HG03575 (cell line): ENCODE measurements at regions not wholly inside any gene's neighbourhood (a gene's known extent, or its start where the extent isn't known, plus 50 kb on each side); places are given as distances from the start of the nearest gene placed in this dataset.
"Not testable (repeated sequence)": the region's sequence is repeated elsewhere in the genome, so short reads cannot be mapped to it uniquely, and the experiment has no call there.

Source experiments
- ATAC-seq: cut with Tn5 transposase; IDR thresholded peaks from one replicate; pipeline ENCODE4 v1.9.1; 2021; ENCODE audit not compliant: unreplicated experiment, insufficient number of reproducible peaks, low FRiP score; ENCODE audit errors: extremely low read depth

- ATAC-seq, result no peak
Measured at GRCh38 chr12:88855301-88855700, 275.0 kb upstream of the KITLG start.

- no peak for ATAC-seq
Measured at GRCh38 chr12:88854260-88854659, 274.0 kb upstream of the KITLG start.

GRCh38 chr12:88847246-88847645 lies 267.0 kb upstream of the KITLG start:
- not testable (repeated sequence) for ATAC-seq

GRCh38 chr12:88844426-88844825 lies 264.2 kb upstream of the KITLG start:
- no peak for ATAC-seq

- no peak for ATAC-seq
Measured at GRCh38 chr12:88842314-88842713, 262.0 kb upstream of the KITLG start.

GRCh38 chr12:88839486-88839885 lies 259.2 kb upstream of the KITLG start:
- no peak for ATAC-seq

GRCh38 chr12:88836156-88836555 lies 255.9 kb upstream of the KITLG start:
- ATAC-seq, result no peak

- no peak for ATAC-seq
Measured at GRCh38 chr12:88834226-88834625, 254.0 kb upstream of the KITLG start.

GRCh38 chr12:88833641-88834116 lies 253.4 kb upstream of the KITLG start:
- no peak for ATAC-seq

GRCh38 chr12:88828537-88828936 lies 248.3 kb upstream of the KITLG start:
- not testable (repeated sequence) for ATAC-seq

- no peak for ATAC-seq
Measured at GRCh38 chr12:88820012-88820411, 239.7 kb upstream of the KITLG start.

- no peak for ATAC-seq
Measured at GRCh38 chr12:88816201-88816600, 235.9 kb upstream of the KITLG start.

- ATAC-seq, result no peak
Measured at GRCh38 chr12:88814779-88815178, 234.5 kb upstream of the KITLG start.

GRCh38 chr12:88812610-88813009 lies 232.3 kb upstream of the KITLG start:
- ATAC-seq, result no peak

GRCh38 chr12:88810806-88811205 lies 230.5 kb upstream of the KITLG start:
- no peak for ATAC-seq

GRCh38 chr12:88809841-88810240 lies 229.6 kb upstream of the KITLG start:
- ATAC-seq, result not testable (repeated sequence)

- ATAC-seq, result no peak
Measured at GRCh38 chr12:88805692-88806091, 225.4 kb upstream of the KITLG start.

GRCh38 chr12:88805286-88805685 lies 225.0 kb upstream of the KITLG start:
- ATAC-seq, result no peak

GRCh38 chr12:88802096-88802706 lies 221.9 kb upstream of the KITLG start:
- ATAC-seq, result no peak

GRCh38 chr12:88801227-88802095 lies 221.2 kb upstream of the KITLG start:
- ATAC-seq, result no peak
